ENCODE measurements at regions not wholly inside any gene's neighbourhood (a gene's known extent, or its start where the extent isn't known, plus 50 kb on each side); places are given as distances from the start of the nearest gene placed in this dataset.

- FAIRE-seq, result no peak
- Histone ChIP-seq H3K27ac (ENCODE audit: control insufficient read depth, insufficient read depth, low read length) (no peak overlapping the region), H3K4me2 (ENCODE audit: control insufficient read depth, extremely low read depth, insufficient read depth, low read depth, low read length) (no peak overlapping the region), H3K4me3 (ENCODE audit: control insufficient read depth in 2 of 3, extremely low read depth in 1 of 3, insufficient read depth in 2 of 3, low read depth in 1 of 3, low read length in 3 of 3) (no peak overlapping the region), H3K9ac (ENCODE audit: control insufficient read depth, extremely low read depth, insufficient read depth, low read length) (no peak overlapping the region), H3K9me1 (ENCODE audit: control insufficient read depth, extremely low read depth, insufficient read depth, low read length) (no peaks in the 10 kb centered on the region), H3K4me1 (ENCODE audit: control insufficient read depth, extremely low read depth, insufficient read depth, low read length) (no peaks in the 10 kb centered on the region), H2AFZ (ENCODE audit: control insufficient read depth, low read length) (no peak overlapping the region), H3K36me3 (ENCODE audit: control insufficient read depth in 2 of 2, extremely low read depth in 1 of 2, insufficient read depth in 2 of 2, low read length in 2 of 2) (no peaks in the 10 kb centered on the region), H4K20me1 (ENCODE audit: control insufficient read depth, extremely low read depth, insufficient read depth, low read length) (no peaks in the 10 kb centered on the region), H3K27me3 (ENCODE audit: control insufficient read depth, extremely low read depth, insufficient read depth, low read length) (no peaks in the 10 kb centered on the region), H3K79me2 (ENCODE audit: control insufficient read depth, insufficient read depth, low read length) (no peaks in the 10 kb centered on the region), H3K9me3 (ENCODE audit: control insufficient read depth, low read depth, low read length) (no peaks in the 10 kb centered on the region)
- dilution Hi-C loops (cut with MboI; ENCODE audit: extremely low pct_ligation_motif_present, low sequenced_read_pairs), result no loop called here
- no peak for DNase-seq (ENCODE audit: low read depth, low spot score)
- no peak for TF ChIP-seq CTCF (optimal IDR thresholded peaks at IDR 0.05 in 1 of 3, IDR thresholded peaks at IDR 0.05 in 1 of 3, conservative IDR thresholded peaks at IDR 0.05 in 1 of 3; ENCODE audit: extremely low read depth in 1 of 3, insufficient read depth in 2 of 3, low read length in 3 of 3)
- TF ChIP-seq EZH2 (IDR thresholded peaks at IDR 0.05; ENCODE audit: low read length), result no peak
Measured at GRCh38 chr6:22021966-22022365, 274.9 kb downstream of the PRL start.

GRCh38 chr6:22023937-22024336 lies 272.9 kb downstream of the PRL start:
- no peaks in the 10 kb centered on the region for H3K27me3 ChIP-seq (ENCODE audit: control insufficient read depth, extremely low read depth, insufficient read depth, low read length)
- DNase-seq (ENCODE audit: low read depth, low spot score), result no peak
- H3K9me3 ChIP-seq (ENCODE audit: control insufficient read depth, low read depth, low read length), result no peaks in the 10 kb centered on the region
- no peak overlapping the region for H3K9ac ChIP-seq (ENCODE audit: control insufficient read depth, extremely low read depth, insufficient read depth, low read length)
- H3K79me2 ChIP-seq (ENCODE audit: control insufficient read depth, insufficient read depth, low read length), result no peaks in the 10 kb centered on the region
- H3K9me1 ChIP-seq (ENCODE audit: control insufficient read depth, extremely low read depth, insufficient read depth, low read length), result no peaks in the 10 kb centered on the region
- dilution Hi-C loops (cut with MboI; ENCODE audit: extremely low pct_ligation_motif_present, low sequenced_read_pairs), result no loop called here
- no peak for FAIRE-seq
- no peak overlapping the region for H3K4me2 ChIP-seq (ENCODE audit: control insufficient read depth, extremely low read depth, insufficient read depth, low read depth, low read length)
- H3K4me1 ChIP-seq (ENCODE audit: control insufficient read depth, extremely low read depth, insufficient read depth, low read length), result no peaks in the 10 kb centered on the region
- H4K20me1 ChIP-seq (ENCODE audit: control insufficient read depth, extremely low read depth, insufficient read depth, low read length), result no peaks in the 10 kb centered on the region
- no peak overlapping the region for H3K27ac ChIP-seq (ENCODE audit: control insufficient read depth, insufficient read depth, low read length)
- TF ChIP-seq CTCF (optimal IDR thresholded peaks at IDR 0.05 in 1 of 3, IDR thresholded peaks at IDR 0.05 in 1 of 3, conservative IDR thresholded peaks at IDR 0.05 in 1 of 3; ENCODE audit: extremely low read depth in 1 of 3, insufficient read depth in 2 of 3, low read length in 3 of 3), result no peak
- TF ChIP-seq EZH2 (IDR thresholded peaks at IDR 0.05; ENCODE audit: low read length), result no peak
- H3K36me3 ChIP-seq (ENCODE audit: control insufficient read depth in 2 of 2, extremely low read depth in 1 of 2, insufficient read depth in 2 of 2, low read length in 2 of 2), result no peaks in the 10 kb centered on the region
- no peak overlapping the region for H3K4me3 ChIP-seq (ENCODE audit: control insufficient read depth in 2 of 3, extremely low read depth in 1 of 3, insufficient read depth in 2 of 3, low read depth in 1 of 3, low read length in 3 of 3)
- H2AFZ ChIP-seq (ENCODE audit: control insufficient read depth, low read length), result no peak overlapping the region

Measured in keratinocyte (primary cell).